GM12872 (cell line): ENCODE measurements at regions not wholly inside any gene's neighbourhood (a gene's known extent, or its start where the extent isn't known, plus 50 kb on each side); places are given as distances from the start of the nearest gene placed in this dataset.

Experiments
- TF ChIP-seq, protein P1 (sequence below): IDR thresholded peaks from 3 replicates; pipeline ENCODE4 v1.5.1; 2011; ENCODE audit warnings: low read depth, mild to moderate bottlenecking, low read length, moderate library complexity; ENCODE audit not compliant: insufficient read depth

DNA sequence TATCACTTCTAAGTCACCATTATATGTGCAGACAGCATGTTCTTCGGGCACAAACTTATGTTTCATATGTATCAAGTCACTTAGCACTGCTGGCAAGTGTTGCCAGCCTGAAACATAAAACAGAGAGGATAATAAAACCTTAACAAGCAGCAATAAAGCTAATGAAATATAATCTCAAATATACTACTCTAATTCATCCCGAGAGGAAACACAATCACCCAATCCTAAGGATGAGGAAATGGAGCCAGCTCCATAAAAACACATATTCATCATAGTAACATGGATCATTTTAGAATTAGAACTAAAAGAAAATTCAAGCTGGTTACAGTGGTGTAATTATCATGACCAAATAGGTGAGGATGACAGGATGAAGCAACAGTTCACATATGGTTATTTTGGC is 1072.7 kb downstream of the EPHA3 start:
- TF ChIP-seq, protein P1, sequence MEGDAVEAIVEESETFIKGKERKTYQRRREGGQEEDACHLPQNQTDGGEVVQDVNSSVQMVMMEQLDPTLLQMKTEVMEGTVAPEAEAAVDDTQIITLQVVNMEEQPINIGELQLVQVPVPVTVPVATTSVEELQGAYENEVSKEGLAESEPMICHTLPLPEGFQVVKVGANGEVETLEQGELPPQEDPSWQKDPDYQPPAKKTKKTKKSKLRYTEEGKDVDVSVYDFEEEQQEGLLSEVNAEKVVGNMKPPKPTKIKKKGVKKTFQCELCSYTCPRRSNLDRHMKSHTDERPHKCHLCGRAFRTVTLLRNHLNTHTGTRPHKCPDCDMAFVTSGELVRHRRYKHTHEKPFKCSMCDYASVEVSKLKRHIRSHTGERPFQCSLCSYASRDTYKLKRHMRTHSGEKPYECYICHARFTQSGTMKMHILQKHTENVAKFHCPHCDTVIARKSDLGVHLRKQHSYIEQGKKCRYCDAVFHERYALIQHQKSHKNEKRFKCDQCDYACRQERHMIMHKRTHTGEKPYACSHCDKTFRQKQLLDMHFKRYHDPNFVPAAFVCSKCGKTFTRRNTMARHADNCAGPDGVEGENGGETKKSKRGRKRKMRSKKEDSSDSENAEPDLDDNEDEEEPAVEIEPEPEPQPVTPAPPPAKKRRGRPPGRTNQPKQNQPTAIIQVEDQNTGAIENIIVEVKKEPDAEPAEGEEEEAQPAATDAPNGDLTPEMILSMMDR: no peak

DNA sequence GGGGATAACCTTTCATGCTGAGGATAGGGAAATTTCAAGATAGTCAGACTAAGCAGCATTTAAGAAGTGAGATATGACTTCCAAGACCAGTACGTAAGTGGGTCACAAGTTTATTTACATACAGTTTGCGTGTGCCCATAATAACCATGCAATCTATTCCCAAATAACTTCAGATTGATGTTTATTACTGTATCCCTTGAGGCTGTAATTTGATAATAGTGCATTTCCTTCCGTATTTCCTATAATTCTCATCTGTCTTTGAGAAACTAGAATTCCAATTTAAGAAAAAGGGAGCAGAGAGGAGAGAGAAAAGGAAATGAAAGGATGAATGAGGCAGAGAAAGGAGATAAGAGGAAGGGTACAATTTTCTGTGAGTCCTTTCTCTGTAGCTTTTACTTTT is 1073.1 kb downstream of the EPHA3 start:
- TF ChIP-seq, protein P1: no peak

DNA sequence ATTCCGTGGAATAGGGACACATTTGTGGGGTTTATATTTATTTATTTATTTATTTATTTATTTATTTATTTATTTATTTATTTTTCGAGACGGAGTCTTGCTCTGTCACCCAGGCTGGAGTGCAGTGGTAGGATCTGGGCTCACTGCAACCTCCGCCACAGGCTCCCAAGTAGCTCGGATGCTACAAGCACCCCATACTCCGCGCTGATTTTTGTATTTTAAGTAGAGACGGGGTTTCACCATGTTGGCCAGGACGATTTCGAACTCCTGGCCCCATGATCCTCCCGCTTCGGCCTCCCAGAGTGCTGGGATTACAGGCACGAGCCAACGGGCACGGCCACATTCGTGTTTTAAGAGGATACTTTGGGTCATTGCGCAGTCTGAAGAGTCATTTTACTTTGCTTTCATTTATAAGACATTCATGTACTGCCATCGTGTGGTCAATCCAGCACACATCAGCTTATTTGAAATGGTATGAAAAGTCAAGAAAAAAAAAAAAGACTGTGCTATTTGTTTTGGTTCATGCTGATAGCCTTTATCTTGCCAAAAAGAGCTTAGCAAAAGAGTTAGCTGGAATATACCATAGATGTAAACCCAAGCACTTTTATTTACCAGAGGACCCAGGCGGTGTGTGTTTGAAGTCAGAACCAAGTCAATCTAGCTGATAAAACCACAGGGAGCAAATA is 1075.0 kb downstream of the EPHA3 start:
- TF ChIP-seq, protein P1: peak; percentile 25; the same call in 1 of the 3 replicates

DNA sequence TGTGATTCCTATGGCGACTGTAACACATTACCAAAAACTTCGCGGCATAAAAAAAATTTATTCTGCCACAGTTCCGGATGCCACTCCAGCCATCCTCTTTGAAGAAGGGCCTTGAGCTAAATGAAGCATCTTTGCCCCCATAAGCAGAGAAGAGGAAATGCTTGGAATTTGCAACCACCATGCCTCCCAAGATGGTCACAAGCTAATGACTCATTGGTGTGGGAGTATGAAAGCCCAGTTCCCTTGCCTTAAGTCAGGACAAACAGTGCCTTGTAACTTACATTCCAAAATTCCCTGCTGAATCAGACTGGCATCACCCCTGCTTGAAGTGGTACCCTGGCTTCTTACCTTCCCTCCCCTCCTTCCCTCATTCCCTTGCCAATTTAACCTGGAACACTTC is 1077.4 kb downstream of the EPHA3 start:
- TF ChIP-seq, protein P1: no peak

DNA sequence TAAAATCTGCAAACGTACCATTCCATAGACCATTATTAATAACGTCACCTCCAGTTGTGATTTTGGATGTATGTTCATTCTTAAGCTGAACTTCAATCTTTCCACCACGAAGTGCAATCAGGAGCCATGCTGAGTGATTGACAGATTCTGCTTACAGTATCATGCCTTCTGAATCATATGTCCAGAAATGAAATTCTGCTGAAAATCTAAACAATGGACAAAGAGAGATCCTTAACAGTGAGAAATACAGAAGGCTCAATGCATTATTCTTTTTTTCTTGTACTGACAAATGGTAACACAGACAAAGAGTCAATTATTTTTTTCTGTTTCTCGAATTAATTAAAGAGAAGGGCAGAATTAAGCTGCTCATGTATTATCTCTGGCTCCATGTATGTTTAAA is 1114.5 kb downstream of the EPHA3 start:
- TF ChIP-seq, protein P1: no peak

DNA sequence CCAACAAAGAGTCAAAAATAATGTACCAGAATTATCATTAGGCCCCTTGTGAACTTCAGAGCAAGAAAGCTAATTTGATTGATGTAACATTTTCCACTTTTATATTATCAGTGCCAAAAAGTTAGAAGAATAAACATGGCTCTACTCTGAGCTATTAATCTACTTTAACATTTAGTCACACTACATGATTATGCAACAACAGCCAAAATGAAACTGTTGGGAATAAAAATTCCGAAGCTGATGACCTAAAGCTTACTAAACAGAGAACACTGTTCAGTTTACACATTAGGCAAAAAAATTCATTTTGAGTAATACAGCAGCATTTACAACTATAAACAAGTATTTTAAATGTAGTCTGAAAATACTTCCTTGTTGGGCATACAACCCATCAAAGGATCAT is 1134.1 kb downstream of the EPHA3 start:
- TF ChIP-seq, protein P1: no peak

DNA sequence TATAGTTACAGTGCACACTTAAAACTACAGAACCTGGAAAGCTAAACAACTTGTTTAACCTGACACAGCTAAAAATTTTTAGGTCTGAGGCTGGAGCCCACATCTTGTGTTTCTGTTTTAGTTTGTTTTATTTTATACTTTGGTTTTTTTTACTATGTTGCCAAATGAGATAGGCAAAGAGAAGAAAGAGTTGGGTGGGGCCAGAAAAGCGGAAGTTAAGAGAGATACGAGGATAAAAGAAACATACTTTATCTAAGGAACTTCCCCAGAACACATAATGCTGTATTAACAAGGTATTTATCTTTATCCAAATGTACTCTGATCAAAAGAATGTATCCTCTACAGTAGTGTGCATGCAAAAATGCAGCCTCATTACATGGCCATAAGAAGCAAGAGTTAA is 1145.7 kb downstream of the EPHA3 start:
- TF ChIP-seq, protein P1: no peak
